SJSA1 (cell line): ENCODE measurements at regions not wholly inside any gene's neighbourhood (a gene's known extent, or its start where the extent isn't known, plus 50 kb on each side); places are given as distances from the start of the nearest gene placed in this dataset.
"Not testable (repeated sequence)": the region's sequence is repeated elsewhere in the genome, so short reads cannot be mapped to it uniquely, and the experiment has no call there.

Experiments
- DNase-seq, 2 experiments: peaks; one replicate each; pipeline ENCODE4 v3.0.0-alpha.2; 2015 to 2020; ENCODE audit warnings: low spot score in 2 of 2, low read depth in 1 of 2
- H3K27ac ChIP-seq: fragments of 250-450 bp; sonication (Bioruptor Pico); 2 replicates; pipeline ENCODE4 v1.5.1; 2020; ENCODE audit warnings: mild to moderate bottlenecking, moderate library complexity
- H3K27me3 ChIP-seq: fragments of 250-450 bp; sonication (Bioruptor Pico); replicated peaks from 2 replicates; pipeline ENCODE4 v1.5.1; 2020; ENCODE audit warnings: mild to moderate bottlenecking, moderate library complexity
- H3K36me3 ChIP-seq: fragments of 250-450 bp; sonication (Bioruptor Pico); 2 replicates; pipeline ENCODE4 v1.5.1; 2020; ENCODE audit warnings: mild to moderate bottlenecking
- H3K4me1 ChIP-seq: fragments of 250-450 bp; sonication (Bioruptor Pico); replicated peaks from 2 replicates; pipeline ENCODE4 v1.6.1; 2021; ENCODE audit warnings: mild to moderate bottlenecking
- H3K4me3 ChIP-seq: fragments of 250-450 bp; sonication (Bioruptor Pico); 2 replicates; pipeline ENCODE4 v1.5.1; 2020; ENCODE audit warnings: mild to moderate bottlenecking
- H3K9me3 ChIP-seq: fragments of 250-450 bp; sonication (Bioruptor Pico); replicated peaks from 2 replicates; pipeline ENCODE4 v1.5.1; 2020; ENCODE audit warnings: mild to moderate bottlenecking

DNA sequence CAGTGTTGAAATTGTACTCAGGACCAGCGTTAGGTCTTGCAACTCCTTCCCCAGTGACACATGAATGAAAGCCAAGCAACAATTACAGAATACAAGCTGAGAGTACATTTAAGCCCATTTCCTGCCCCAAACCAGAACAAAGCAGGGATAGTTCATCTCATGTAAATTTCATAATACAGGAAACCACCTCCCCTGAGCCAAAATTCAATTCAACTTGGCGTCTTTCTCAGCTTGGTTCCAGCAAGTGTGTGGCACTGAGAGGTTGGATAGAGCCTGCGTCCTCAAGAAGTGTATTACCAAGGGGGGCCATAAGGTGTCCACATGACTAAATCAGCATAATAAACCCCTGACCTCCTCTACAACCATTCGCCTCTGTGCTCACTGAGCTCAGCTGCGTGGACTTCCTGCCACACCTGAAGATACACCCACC, 278.9 kb upstream of the CRY1 start:
- no peak for DNase-seq
- H3K36me3 ChIP-seq, result no peaks in the 10 kb centered on the region
- H3K27ac ChIP-seq, result no peak overlapping the region

DNA sequence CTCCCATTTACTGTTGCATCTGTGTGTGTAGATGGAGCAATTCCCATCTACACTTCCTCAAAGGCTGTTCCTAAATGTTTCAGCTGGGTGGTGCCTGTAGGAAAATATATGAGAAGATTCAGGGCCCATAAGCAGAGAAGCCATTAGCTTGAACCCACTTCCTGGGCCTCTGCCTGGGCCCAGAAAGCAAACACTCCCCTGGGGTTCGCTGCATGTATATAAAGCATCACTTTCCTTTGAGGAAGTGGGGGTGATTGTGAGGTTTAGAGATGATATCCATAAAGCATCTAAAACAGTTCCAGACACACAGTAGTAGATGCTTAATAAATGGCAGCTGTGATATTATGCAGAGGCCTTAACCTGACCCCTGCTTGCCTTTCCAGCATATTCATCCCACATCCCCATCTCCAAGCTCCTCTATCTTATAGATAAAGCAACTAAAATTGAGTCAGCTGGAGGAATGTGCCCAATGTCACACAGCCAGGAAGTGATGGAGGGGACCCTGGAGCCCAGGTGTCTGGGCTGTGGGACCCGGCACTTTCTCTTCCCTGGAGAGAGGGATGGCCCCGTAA, 280.0 kb upstream of the CRY1 start:
- Histone ChIP-seq H3K27me3 (no peaks in the 10 kb centered on the region), H3K9me3 (no peaks in the 10 kb centered on the region), H3K27ac (no peak overlapping the region), H3K4me3 (no peak overlapping the region), H3K4me1 (no peaks in the 10 kb centered on the region), H3K36me3 (no peaks in the 10 kb centered on the region)
- no peak for DNase-seq

More for the DNA sequence above, 278.9 kb upstream of the CRY1 start:
- Histone ChIP-seq H3K4me3 (no peak overlapping the region), H3K9me3 (no peaks in the 10 kb centered on the region), H3K27me3 (no peaks in the 10 kb centered on the region), H3K4me1 (no peaks in the 10 kb centered on the region)

DNA sequence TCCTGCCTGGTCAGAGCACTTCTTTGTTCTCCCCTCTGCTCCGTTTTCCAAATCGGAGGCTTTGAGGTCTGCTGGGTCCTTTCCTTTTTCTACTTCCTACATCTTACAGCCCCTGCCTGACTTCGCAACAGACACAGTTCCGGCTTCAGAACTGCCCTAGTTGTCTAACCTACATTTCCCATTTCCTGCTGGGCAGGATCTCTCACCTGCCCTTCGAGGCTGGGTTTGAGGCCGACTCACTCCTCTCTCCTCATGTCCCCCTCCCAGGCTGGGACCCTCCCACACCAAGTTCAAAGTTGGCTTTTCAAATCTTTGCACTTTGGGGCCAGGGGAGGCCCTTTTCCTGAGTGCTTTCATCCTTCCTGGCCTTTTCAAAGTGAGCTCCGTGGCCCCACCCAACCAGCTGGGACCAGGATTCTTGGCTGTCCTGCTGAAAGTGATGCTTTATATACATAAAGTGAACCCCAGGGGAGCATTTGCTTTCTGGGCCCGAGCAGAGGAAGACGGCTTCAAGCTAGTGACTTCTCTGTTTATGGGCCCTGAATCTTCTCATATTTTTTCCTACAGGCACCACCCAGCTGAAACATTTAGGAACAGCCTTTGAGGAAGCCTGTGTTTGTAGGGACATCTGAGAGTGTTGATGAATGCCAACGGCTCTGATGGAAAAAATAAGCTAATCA, 281.0 kb upstream of the CRY1 start:
- Histone ChIP-seq H3K4me3 (no peak overlapping the region), H3K36me3 (no peaks in the 10 kb centered on the region), H3K27me3 (no peaks in the 10 kb centered on the region), H3K27ac (no peak overlapping the region), H3K4me1 (peaks cover 2% of the 10 kb centered on the region), H3K9me3 (no peaks in the 10 kb centered on the region)
- DNase-seq, result no peak

DNA sequence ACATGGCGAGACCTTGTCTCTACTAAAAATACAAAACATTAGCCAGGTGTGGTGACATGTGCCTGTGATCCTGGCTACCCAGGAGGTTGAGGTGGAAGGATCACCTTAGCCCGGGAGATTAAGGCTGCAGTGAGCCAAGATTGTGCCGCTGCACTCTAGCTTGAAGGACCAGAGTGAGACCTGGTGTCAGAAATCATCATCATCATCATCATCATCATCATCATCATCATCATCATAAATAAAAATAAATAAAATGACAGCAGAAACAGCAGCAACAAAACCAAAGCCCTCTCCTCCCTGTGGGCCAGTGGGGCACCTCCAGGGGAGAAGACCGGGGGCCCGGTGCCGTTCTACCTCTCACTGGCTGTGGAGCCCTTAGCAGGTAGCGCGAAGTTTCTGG, 281.9 kb upstream of the CRY1 start:
- Histone ChIP-seq H3K36me3 (no peaks in the 10 kb centered on the region), H3K27ac (no peak overlapping the region), H3K4me3 (no peak overlapping the region), H3K9me3 (no peaks in the 10 kb centered on the region), H3K27me3 (no peaks in the 10 kb centered on the region), H3K4me1 (peaks cover 12% of the 10 kb centered on the region)
- no peak for DNase-seq

DNA sequence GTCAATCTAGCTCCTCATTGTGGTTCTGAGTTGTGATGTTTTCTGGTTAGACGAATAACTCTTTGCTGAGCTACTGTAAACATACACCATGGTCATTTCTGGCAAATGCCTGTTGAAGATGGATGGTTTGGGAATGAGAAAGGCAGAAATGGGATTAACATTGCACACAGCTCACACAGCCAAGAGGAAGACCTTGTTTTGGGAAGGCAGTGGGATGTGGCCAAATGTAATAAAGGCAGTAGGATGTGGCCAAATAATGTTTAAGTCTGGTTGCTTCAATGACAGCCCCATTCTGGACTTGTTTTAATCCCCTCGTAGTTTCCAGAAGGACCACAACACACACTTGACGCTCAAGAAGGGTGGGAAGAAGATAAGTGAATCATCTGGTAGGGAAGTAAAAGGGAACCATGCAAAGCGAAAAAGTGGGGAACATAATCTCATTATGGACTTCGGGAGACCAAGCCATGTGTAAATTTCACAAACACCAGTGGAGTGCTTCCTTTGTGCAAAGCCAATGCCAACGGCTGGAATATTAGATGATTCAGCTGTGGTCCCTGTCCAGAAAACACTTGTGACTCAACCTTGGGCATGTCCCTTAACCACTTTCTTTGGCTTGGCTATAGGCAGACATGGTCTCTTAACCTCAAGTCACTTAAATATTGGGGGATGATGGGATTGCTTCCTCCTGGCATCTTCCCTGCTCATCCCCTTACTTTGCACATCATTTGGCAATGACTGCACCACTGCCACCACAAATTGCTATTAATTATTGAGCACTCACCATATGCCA, 284.4 kb upstream of the CRY1 start:
- Histone ChIP-seq H3K27me3 (no peaks in the 10 kb centered on the region), H3K4me3 (no peak overlapping the region), H3K4me1 (peaks cover 15% of the 10 kb centered on the region), H3K27ac (no peak overlapping the region), H3K36me3 (no peaks in the 10 kb centered on the region), H3K9me3 (no peaks in the 10 kb centered on the region)
- DNase-seq, result no peak

DNA sequence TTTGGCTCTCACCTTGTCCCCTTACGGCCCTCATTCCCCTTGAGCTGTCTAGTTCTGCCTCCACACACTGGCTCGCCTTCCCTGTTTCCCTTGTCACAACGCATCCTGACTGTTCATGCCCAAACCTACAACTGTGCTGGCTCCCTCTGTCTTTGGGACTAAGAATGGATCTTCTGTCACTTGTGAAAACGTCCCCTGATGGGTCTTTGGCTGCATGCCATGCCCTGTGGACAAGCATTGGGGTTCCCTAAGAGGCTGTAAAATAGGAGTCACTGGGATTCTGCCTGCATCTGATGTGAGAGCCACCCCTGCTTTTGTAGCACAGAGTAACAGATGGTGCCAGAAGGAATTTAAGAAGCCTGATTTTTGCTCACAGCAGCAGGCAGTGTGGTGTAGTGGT, 285.3 kb upstream of the CRY1 start:
- DNase-seq, result no peak
- Histone ChIP-seq H3K36me3 (no peaks in the 10 kb centered on the region), H3K4me3 (no peak overlapping the region), H3K9me3 (no peaks in the 10 kb centered on the region), H3K27me3 (no peaks in the 10 kb centered on the region), H3K4me1 (peaks cover 15% of the 10 kb centered on the region), H3K27ac (no peak overlapping the region)

DNA sequence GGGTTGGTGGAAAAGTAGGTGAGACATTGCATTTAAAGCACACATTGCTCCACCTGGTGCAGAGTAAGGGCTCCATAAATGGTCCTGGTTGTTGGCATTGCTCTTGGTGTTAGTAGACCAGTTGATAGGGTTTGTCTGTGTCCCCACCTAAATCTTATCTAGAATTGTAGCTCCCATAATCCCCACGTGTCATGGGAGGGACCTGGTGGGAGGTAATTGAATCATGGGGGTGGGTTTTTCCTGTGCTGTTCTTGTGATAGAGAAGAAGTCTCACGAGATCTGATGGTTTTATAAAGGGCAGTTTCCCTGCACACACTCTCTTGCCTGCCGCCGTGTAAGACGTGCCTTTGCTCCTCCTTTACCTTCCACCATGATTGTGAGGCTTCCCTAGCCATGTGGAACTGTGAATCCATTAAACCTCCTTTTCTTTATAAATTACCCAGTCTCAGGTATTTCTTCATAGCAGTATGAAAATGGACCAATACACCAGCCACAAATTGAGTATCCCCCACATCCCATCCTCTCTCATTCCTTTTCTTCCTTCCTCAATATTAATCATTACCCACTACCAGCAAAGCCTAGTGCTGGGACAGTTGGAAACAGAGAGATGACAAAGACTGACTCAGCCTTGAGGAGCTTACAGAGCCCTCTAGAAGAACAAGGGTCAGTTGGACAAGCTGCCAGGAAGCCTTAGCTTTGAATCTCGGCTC, 285.9 kb upstream of the CRY1 start:
- not testable (repeated sequence) for H3K9me3 ChIP-seq, H3K27ac ChIP-seq
- DNase-seq, result peak in 1 of 2 experiments; percentile 38

DNA sequence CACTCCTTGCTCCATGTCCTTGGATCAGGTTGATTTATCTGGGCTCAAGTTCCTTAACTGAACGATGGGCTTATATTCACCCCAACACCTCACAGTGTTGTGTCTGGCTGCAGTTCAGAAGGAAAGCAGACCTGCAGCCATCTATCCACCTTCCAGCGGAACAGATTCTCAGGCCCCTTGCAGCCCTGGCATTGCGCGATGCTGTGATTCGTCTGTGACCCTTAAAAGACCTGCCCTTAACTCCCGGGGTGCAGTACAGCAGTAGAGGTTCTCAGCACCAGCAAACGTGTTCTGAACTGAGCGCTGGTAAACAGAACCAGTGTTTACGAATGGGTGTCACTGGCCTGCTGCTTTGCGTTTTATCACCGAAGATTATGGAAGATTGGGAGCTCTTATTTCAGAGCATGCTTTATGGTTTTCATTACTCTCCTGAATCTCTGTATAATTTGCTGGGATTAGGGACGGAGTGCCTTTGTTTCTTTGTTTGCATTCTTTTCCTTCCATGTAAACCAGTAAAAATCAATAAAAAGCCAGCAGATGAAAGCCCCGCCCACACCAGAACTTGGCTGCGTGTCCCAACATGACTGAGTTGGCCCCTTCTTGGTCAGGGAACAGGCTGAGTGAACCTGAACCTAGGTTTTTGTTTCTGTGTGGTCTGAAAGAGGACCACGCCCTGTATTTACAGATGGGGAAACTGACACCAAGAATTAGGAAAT, 286.7 kb upstream of the CRY1 start:
- Histone ChIP-seq H3K36me3 (no peaks in the 10 kb centered on the region), H3K9me3 (no peaks in the 10 kb centered on the region), H3K27me3 (no peaks in the 10 kb centered on the region), H3K4me3 (no peak overlapping the region), H3K4me1 (peaks cover 15% of the 10 kb centered on the region), H3K27ac (0 out of 2 replicates have a peak overlapping the region, but pooled peaks have one; percentile 6)
- DNase-seq, result peak; percentile 53 to 68

More for the DNA sequence above, 285.9 kb upstream of the CRY1 start:
- not testable (repeated sequence) for H3K36me3 ChIP-seq, H3K4me3 ChIP-seq, H3K27me3 ChIP-seq
- peaks cover 15% of the 10 kb centered on the region for H3K4me1 ChIP-seq

DNA sequence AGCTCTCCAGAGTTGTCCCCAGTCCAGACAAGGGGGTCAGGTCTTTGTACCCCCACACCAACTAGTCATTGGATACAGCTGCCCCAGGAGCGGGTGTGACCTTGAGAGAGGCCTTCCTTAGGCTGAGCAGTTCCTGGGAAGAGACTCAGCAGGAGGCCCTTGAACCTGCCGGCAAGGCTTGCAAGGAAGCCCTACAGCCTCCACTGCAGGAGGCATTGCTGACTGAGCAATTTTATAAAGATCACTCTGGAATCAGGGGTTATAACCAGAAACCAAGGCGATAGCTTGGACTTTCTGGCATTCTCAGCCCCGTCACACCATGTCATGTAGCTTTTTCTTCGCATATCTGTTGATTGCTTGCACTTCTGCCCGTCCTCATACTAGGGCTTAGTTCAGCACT, 291.3 kb upstream of the CRY1 start:
- no peak for DNase-seq
- Histone ChIP-seq H3K9me3 (no peaks in the 10 kb centered on the region), H3K27ac (no peak overlapping the region), H3K36me3 (no peaks in the 10 kb centered on the region), H3K4me1 (peaks cover 9% of the 10 kb centered on the region), H3K27me3 (no peaks in the 10 kb centered on the region), H3K4me3 (no peak overlapping the region)

DNA sequence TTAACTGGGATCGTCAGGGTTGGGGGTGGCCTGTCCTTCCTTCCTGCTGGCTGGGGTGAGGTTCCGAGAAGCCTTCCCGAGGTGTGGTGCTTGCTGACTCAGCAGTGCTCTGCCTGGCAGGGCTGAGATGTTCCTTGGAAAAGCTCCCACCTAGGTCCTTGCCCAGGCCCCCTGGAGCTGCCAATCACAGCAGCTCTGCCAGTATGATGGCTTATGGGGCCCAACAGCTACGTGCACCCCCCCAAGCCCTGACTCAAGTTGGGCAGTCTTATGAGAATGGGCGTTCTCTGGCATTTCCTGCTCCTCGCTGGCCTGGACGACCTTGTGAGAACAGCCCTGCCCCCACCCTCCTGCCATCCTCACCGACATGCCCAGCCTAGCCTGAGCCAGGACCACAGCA, 292.2 kb upstream of the CRY1 start:
- DNase-seq, result no peak
- Histone ChIP-seq H3K27me3 (no peaks in the 10 kb centered on the region), H3K9me3 (no peaks in the 10 kb centered on the region), H3K4me3 (no peak overlapping the region), H3K36me3 (no peaks in the 10 kb centered on the region), H3K27ac (no peak overlapping the region), H3K4me1 (peaks cover under 1% of the 10 kb centered on the region; the same call in 1 of the 2 replicates)

DNA sequence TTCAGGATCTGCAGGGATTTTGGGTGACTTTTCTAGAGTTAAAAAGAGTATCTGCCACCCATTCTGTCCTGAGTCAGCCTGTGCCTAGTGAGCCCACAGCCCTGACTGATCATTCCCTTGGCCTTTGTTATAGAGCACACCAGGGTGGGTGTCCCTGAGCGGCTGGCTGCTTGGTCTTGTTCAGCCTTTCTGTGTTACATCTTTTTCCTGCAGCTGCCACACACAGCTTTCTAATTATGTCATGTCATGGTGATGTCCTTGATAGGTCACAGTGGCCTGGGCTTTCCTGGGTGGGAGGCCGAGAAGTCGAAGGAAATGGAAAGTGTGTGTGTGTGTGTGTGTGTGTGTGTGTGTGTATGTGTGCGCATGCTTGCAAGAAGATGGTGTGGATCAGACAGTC, 293.2 kb upstream of the CRY1 start:
- Histone ChIP-seq H3K36me3 (no peaks in the 10 kb centered on the region), H3K4me1 (no peaks in the 10 kb centered on the region), H3K27ac (no peak overlapping the region), H3K9me3 (no peaks in the 10 kb centered on the region), H3K4me3 (no peak overlapping the region), H3K27me3 (no peaks in the 10 kb centered on the region)
- no peak for DNase-seq

DNA sequence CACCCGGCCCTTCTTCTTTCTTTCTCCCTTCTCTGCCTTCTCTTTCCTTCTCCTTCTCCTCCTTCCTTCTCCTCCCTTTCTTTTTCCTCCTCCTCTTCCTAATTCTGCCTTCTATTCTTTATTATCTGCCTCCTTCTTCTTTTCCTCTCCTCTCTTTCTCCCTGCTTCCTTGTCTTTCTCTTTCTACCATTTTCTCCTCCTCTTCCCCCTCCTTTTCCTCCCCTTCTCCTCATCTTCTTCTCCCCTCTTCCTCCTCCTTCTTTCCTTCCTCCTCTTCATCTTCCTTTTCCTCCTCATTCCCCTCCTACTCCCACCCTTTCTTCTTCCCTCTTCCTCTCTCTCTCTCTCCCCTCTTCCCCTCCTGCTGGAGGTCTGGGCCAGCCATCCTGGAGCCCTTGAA, 294.9 kb upstream of the CRY1 start:
- no peaks in the 10 kb centered on the region for H3K36me3 ChIP-seq
- no peak overlapping the region for H3K4me3 ChIP-seq
- no peaks in the 10 kb centered on the region for H3K4me1 ChIP-seq
- no peaks in the 10 kb centered on the region for H3K9me3 ChIP-seq
- no peaks in the 10 kb centered on the region for H3K27me3 ChIP-seq
- no peak overlapping the region for H3K27ac ChIP-seq
- DNase-seq, result no peak

DNA sequence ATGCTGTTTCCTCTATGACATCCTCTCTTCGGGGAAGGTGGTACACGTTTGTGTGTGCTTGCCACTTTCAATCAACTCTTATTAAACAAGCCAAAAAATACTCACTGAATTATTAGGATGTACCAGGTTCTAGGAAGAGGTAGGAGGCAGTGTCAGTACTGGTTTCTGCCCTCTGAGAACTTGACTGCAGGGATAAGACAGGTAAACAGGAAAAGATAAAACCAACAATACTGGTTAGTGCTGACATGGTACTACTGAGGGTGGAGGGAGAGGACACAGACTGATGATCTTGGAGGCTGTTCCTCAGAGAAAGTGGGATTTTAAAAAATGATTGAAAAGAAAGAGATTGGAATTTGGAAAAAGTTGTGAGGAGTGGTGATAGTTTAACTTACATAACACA, 295.2 kb upstream of the PWP1 start:
- H3K4me1 ChIP-seq, result no peaks in the 10 kb centered on the region
- no peaks in the 10 kb centered on the region for H3K27me3 ChIP-seq
- DNase-seq, result no peak
- H3K27ac ChIP-seq, result no peak overlapping the region
- no peaks in the 10 kb centered on the region for H3K9me3 ChIP-seq
- no peak overlapping the region for H3K4me3 ChIP-seq
- no peaks in the 10 kb centered on the region for H3K36me3 ChIP-seq
